NCI-H748 (cell line): ENCODE measurements at regions not wholly inside any gene's neighbourhood (a gene's known extent, or its start where the extent isn't known, plus 50 kb on each side); places are given as distances from the start of the nearest gene placed in this dataset.
"Not testable (repeated sequence)": the region's sequence is repeated elsewhere in the genome, so short reads cannot be mapped to it uniquely, and the experiment has no call there.

Experiments used
- DNase-seq: peaks from one replicate; lab custom pipeline; 2025; ENCODE audit not compliant: unreplicated experiment; lab: John Stamatoyannopoulos, UW

DNA sequence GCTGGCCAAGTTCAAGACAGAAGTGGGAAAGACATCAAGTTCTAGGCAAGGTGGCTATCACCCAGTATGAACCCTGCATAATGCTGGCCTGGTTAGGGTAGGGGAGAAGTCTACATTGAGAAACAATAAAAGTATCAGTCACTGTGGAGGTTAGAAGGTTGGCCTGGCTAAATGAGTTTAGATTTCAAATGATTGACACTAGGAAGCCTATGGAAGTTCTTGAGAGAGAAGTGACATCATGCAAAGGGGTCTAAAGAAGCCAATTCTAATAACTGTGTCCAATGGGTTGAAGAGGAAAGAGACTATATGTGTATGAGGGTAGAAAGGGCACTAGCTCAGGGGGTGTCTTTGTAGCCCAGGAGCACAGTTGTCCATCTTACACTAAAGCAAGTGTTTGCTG is 98.5 kb upstream of the MBIP start:
- no peak for DNase-seq

DNA sequence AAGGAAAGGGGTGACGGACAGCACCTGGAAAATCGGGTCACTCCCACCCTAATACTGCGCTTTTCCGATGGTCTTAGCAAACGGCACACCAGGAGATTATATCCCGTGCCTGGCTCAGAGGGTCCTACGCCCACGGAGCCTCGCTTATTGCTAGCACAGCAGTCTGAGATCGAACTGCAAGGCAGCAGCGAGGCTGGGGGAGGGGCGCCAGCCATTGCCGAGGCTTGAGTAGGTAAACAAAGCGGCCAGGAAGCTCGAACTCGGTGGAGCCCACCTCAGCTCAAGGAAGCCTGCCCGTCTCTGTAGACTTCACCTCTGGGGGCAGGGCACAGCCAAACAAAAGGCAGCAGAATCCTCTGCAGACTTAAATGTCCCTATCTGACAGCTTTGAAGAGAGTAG is 91.5 kb upstream of the MBIP start:
- not testable (repeated sequence) for DNase-seq

DNA sequence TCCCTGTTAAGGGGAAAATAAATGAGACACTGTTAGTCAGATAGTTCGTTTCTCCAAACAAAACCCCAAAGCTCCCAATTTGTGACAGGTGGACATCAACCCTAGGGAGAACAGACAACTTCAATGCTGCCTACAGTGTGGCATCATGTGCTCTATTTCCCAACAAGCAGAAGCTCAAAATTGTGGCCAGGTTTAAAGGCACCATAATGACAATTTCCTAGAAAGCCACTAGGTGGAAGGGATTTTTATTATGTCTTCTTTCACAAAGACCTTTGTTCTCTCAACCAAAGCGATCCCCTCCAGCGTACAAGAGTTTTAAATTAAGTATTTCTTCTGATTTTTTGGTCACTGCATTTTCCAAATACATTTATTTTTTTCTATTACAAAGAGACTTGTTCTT is 88.0 kb upstream of the MBIP start:
- DNase-seq: peak; percentile 13

DNA sequence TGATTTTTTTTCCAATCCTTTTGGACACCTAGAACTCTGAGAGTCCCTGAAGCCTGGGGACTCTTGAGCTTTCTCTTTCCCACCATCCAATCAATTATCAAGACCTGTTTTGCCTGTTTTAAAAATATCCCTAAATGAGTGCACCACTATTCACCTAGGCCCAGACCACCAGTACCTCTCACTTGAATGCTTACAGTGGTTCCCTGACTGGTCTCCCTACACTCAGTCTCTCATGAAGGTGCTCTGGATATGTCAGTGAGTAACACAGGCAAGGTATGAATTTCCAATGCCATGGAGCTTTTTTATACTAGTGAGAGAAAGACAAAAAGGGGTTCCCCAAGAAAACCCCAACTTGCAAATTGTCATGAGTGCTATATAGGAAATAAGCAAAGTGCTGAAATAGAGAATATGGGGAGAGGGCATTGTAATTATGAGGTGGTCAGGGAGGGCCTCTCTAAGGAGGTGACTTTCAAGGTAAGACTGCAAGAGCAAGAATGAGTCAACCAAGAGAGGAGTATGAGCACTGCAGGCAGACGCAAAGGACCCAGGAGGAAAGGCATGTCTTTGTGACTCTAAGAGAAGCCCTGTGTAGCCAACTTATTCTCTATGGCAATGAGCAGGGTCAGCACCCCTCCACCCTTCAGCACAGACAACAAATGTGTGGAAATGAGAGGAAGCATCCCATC is 85.3 kb upstream of the MBIP start:
- DNase-seq: no peak

DNA sequence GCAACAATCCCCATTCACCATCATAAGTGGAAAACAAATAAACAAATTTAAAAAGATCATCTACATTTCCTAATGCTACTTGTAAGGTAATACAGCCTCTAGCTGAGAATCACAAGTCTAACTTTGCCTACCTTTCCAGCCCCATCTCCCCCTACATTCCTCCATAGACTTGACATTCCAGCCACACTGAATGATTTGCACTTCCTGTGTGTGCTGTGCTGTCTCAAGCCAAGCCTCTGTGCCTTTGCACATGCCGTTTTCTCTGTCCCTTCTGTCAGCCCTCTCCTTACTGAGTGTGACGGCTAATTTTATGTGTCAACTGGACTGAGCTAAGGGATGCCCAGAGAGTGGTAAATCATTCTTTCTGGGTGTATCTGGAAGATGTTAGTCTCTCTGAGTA is 82.4 kb upstream of the MBIP start:
- DNase-seq: no peak

DNA sequence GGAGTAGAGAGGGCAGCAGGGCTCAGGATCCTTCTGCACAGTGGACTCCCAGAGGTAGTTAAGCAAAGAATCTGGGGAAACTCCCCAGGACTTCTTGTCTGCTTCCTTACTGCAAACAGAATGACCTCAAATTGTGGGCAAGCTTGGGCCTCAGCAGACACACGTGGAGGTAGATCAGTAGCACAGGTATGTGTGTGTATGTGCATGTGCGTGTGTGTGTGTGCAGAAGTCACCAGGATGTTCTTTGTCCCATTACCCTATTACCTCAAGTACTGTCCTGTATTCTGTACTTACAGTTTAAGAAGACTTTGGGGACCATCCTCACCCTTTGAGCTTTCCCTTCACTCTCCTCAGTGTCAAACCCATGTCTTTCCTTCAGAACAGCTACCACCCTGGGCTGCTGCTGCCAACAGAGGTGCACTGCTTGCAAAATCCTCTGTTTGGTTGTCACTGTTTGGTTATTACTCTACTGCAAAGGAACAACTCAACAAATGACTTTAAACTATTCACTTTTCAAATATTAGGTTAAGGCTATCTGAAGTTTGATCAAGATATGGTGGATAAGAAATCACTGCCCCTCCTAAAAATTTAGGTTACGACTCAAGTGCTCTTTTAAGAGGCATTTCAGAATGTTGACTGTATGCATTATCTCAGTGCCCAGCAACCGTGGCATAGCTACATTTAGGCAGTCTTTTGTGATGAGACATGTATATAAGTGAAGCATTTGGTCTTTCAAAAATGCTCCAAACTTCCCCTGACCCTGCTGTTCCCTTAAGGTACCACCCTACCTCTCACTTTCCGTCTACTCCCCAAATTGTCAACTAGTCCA is 78.2 kb upstream of the MBIP start:
- DNase-seq: no peak

DNA sequence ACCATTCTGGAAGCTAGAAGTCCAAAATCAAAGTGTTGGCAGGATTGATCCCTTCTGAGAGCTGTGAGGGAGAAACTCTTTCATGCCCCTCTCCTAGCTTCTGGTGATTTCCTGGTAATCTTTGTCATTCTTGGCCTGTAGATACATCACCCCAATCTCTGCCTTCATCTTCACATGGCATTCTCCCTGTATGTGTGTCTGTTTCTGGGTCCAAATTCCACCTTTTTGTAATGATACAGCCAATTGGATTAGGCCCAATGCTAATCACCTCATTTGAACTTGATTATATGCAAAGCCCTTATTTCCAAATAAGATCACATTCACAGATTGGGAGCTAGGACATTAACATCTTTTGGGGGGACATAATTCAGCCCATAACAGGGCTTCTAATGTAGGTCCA is 76.9 kb upstream of the MBIP start:
- DNase-seq: no peak

DNA sequence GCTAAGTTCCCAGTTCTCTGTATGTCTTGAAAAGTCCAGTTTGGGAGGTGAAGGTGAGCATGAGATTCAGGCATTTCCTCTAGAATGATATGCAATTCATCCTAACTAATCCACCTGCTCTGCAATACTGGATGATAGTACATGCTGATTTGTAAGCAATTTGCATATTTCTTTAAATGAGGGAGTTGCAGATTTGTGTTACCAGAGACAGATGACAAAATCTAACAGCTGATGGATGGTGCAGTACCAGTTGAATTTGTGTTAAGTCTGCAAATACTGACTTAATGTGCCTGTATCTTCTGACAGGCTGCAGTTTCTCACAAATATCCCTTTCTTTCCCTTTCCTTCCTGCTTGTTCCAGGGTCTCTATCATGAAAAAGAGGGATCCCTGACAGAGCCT is 76.4 kb upstream of the MBIP start:
- no peak for DNase-seq

DNA sequence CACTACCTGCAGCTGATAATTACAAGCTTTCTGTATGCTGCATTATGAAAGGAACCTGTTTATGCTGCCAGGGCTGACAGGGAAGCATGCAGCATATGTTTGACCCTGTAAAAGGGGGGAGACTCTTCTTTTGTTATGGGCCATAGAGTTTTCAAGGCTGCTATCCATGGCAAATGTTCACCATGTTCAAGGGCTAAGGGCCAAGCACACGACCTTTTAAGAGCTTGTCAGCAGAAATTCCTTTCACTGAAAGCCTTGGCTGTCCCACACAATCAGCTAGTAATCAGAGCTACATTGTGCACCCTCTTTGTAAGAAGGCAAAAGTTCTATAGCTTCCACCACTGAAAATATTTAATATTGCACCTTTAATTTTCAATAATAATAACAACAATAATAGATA is 74.2 kb upstream of the MBIP start:
- DNase-seq: peak; percentile 74

DNA sequence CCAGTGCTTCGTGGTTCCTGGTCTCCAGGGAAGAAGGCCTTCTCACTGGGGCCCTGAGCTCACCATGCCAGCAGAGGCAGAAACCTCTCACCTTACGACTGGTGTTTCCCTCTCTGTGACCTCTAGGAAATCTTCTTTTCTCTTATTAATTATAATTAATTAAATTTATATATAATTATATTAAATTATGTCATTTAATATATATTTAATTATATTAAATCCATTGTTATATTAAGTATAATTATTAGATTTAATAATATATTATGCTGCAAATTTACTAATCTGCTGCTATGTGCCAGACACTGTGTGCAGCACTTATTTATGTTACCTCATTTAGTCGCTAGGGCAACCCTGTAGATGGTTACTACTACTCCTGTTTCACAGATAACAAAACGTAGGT is 70.3 kb upstream of the MBIP start:
- DNase-seq: no peak

DNA sequence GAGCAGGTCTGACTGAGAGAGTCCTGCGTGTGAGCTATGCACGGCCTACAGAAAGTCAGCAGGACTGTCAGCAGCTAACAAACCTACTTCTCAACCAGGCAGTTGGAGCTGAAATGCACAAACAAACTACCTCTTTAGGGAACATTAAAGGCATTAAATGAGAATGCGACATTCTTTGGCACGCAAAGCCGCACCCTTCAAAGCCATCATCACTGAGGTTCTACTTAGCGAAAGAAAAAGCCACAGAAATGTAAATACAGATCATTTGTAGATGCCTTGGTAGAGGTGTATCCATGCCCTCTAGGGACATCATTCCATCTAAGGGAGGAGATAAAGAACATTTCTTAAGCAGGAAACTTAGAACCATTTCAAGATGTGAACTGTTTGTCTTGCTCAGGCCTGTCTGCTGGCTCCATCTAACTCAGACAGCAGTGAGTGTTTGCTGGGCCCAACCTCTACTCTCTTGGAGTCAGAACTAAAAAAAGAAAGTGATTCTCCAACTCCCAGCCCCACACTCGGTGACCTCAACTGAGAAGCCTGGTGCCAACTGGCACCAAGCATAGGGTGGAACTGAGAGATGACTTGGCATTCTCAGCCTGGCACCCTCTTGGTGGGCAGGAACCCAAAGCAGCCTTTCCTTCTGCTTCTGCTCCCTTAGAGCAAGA is 63.5 kb upstream of the MBIP start:
- no peak for DNase-seq

DNA sequence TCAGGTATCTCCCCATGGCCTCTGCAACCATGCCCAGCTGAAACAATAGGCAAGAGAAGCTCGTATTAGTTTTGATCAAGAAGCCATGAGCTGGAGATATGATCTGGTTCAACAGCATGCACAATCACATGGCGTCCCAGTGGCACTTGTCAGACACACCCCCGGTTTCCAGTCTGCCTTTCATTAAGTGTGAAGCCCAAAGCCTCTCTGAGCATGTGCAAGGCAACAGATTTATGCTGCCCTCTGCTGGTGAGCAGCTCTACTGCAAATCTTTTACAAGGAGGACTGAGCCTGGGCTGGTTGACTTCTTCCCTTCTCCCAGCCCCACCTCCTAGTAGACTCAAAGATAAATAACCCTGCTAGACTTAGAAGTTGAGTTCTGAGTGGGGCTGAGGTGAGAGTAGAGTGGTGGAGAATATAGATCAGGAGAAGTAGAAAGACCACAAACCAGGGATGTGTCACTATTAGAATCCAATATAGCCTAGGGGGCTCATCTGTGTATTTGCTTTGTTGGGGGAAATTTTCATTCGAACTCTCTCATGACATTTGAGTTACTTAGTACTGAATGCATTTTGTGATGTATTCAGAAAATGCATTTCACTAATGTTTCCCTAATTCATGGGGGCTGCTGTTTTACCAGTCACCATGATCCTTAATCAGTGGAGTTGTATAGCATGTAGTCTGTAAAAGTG is 53.7 kb upstream of the MBIP start:
- DNase-seq: peak; percentile 96
